ENCODE measurements at regions not wholly inside any gene's neighbourhood (a gene's known extent, or its start where the extent isn't known, plus 50 kb on each side); places are given as distances from the start of the nearest gene placed in this dataset.
"Not testable (repeated sequence)": the region's sequence is repeated elsewhere in the genome, so short reads cannot be mapped to it uniquely, and the experiment has no call there.

DNA sequence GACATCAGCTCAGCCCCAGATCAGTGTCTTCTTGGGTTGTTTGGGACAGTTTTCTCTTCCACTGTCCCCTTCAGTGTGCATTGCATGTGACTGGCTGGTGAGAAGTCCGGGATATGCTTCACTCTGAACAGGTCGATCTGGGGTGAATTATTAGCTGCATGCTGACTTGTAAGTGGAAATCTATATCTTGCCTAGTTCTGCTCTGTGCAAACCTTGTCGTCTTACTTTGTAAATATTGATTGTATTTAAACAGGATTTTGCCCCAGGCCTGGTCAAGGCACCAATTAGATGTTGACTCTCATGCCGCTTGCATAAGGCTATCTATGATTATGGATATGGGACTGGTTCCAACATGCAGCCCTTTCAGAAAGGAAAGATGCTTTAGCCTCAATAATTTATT is 669.7 kb downstream of the TYW1 start:
- DNase-seq (ENCODE audit: low read depth in 2 of 3, low spot score in 2 of 3) = not testable (repeated sequence)

DNA sequence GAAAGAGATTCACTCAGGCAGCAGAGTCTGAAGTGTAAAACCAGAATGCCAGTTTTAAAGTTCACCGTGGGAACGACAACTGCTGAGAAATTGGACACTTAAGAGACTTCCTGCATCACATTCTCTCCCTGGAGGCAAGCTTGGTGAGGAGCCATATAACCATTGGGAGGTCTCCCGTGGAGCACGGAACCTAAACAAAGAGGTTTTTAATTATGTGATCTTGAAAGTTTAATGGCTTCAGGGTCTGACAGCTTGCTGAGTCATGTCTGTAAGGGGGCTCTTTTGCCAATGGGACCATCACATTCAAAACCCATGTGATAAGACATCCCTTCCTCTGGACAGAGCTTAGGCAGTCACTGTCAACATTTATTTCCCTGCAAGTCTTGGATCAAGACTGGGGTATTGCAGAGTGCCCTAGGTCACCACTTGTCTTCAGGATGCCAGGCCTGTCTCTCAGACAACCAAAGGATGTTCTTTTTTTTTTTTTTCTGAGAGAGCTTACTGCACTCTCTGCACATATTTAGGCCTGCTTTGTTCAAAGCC is 674.4 kb downstream of the TYW1 start:
- no peak for DNase-seq (ENCODE audit: low read depth in 2 of 3, low spot score in 2 of 3)

DNA sequence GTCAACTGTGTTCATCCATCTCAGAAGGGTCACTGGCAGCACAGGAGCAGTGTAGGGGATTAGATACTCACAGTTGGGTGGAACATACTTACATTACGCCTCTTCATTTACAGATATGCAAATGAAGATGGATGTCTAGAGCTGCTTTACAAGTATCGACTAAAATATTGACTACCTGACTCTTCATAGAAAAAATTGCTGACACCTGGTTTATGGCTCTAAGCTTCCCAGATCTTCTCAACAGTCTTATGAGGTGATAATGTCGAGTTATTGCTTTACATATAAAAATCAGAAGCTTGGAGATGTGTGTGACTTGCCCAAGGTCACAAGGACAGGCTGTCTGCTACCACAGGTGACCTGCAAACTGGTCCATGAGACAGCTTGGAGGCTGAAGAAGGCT is 677.2 kb downstream of the TYW1 start:
- no peak for DNase-seq (ENCODE audit: low read depth in 2 of 3, low spot score in 2 of 3)

DNA sequence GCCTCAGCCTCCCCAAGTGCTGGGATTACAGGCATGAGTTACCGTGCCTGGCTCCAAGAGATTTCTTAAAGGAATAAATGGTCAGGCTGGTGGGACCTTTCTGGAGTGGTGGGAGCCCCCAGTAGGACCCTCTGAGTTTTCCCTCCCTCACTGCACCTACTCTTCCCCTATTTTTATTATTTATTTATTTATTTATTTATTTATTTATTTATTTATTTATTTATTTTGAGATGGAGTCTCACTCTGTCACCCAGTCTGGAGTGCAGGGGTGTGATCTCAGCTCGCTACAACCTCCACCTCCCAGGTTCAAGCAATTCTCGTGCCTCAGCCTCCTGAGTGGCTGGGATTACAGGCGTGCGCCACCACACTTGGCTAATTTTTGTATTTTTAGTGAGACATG is 678.2 kb downstream of the TYW1 start:
- not testable (repeated sequence) for DNase-seq (ENCODE audit: low read depth in 2 of 3, low spot score in 2 of 3)

DNA sequence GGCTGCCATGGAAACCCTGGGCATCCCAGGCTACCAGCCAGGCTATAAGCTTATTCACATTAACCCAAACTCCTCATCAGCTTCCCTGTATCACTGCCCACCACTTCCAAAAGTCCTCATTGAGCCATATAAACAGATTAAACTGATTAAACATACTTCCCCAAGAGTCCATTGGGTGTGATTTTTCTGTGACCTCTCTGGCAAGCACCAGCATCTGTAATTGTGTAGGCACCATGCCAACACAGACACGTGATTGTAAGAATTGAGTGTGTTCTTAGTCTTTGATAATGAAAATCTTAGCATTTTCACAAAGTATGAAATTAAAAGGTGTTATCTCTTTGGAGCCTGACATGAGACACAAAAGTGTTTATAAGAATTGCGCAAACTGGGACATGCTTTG is 679.3 kb downstream of the TYW1 start:
- no peak for DNase-seq (ENCODE audit: low read depth in 2 of 3, low spot score in 2 of 3)

DNA sequence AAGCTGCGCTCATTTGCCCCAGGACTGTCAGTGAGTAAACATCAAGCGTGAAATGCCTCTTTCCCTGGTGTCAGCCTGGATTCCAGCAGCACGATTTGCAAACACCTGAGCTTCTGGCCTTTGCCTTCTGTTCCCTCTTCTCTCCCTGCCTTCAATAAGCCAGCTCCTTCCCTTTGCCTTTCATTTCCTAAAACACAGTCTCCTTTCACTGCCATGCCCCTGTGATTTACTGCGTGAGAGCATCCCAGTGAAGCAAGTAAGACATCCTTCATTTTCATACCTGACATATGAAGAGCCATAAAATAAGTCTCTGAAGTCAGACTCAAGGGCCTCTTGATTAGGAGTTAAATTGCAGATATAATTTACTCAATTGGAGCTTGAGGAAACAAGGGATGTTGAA is 681.8 kb downstream of the TYW1 start:
- no peak for DNase-seq (ENCODE audit: low read depth in 2 of 3, low spot score in 2 of 3)

DNA sequence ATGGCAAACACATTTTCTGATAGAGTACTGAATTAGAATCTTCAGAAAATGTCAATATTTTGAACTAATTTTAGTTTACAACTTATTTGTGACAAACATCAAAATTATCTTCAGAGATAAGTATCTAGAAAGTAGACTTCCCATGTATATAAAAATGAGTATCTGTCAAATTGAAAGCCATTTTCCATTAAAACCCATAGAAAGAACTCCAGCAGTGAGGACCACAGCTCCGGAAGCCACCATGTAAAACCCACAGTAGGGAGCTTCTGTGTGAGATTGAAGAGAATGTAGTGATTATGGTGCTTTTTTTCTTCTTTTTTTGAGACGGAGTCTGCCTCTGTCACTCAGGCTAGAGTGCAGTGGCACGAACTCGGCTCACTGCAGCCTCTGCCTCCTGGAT is 687.0 kb downstream of the TYW1 start:
- DNase-seq (ENCODE audit: low read depth in 2 of 3, low spot score in 2 of 3) = no peak

DNA sequence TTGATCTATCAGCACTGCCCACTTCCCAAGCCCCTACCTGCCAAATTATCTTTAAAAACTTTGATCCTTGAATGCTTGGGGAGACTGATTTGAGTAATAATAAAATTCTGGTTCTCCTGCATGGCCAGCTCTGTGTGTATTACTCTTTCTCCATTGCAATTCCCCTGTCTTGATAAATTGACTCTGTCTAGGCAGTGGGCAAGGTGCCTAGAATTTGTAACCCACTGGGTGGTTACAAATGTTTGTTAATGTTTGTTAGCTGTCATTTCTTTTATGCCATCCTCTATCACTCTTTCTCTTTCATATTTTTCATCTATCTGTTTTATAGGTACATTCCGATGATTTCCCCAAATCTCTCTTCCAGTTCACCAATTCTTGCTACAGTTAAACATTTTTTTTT is 694.1 kb downstream of the TYW1 start:
- DNase-seq (ENCODE audit: low read depth in 2 of 3, low spot score in 2 of 3) = no peak

DNA sequence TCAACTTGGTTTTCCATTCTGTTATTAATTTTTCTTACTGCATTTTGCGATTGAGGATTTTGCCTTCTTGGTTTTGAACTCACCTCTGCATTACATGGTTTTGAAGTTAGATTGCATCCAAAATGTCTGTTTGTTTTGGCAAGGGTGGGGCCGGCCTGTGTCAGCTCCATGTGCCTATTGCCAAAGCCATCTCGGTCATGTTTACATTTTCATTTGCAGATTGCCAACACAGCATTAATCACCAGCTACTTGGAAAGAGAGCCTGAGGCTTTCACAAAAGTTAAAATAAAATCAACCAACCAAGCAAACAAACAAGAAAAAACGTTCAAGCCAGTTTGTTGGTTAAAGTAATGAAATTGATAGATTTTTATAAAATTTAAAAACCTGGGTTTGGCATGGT is 695.8 kb downstream of the TYW1 start:
- DNase-seq (ENCODE audit: low read depth in 2 of 3, low spot score in 2 of 3) = no peak

DNA sequence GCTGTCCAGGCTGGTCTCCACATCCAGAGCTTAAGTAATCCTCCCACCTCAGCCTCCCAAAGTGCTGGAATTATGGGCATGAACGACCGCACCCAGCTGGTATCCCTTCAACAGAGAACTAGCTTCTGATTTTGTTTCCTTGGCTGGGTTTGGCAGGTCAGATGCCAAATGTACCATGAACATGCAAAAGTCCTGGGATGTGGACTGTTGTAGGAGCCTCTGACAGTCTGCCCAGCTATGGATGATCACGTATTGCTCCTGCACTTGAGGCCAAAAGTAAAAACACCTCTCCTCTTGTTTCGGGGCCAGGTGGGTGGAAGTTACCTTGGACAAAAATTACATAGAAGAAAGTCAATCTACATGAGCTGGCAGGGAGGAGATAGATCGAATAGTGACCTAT is 699.5 kb downstream of the TYW1 start:
- DNase-seq (ENCODE audit: low read depth in 2 of 3, low spot score in 2 of 3) = no peak

DNA sequence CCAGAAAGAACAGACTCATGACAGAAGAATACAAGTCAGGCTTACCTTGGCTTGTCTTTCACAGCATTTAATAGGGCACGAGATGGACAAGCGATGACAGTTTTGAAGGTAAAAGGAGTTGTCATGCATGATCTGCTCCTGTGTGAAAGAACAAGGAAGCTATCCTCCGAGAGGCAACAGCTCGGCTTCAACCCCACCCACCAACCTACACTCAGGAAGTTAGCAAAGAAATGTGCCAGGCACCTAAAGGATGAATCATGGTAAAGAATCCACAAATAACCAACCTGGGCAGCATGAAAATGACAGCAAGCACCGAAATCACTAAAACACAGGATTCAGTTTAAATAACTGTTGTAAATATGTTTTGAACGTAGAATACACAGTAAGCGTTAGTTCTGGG is 700.2 kb downstream of the TYW1 start:
- DNase-seq (ENCODE audit: low read depth in 2 of 3, low spot score in 2 of 3) = no peak

DNA sequence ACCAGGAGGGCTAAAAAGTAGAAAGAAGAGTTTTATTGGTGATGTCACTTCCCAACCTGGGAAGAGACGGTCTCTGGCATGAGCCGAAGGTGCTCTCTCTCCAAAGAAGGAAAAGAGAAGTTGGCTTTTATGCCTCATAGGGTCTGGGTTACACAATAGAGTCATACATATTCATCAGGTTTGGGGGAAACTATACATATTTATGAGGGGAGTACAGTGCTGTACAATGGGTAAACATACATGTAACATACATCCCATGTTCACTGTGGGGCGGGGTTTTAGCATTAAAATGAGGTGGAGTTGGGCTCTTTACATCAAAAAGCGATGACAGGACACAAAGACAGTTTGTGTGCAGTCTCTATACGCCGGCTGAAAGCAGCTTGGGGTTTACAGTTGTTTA is 701.7 kb downstream of the TYW1 start:
- DNase-seq (ENCODE audit: low read depth in 2 of 3, low spot score in 2 of 3) = no peak

DNA sequence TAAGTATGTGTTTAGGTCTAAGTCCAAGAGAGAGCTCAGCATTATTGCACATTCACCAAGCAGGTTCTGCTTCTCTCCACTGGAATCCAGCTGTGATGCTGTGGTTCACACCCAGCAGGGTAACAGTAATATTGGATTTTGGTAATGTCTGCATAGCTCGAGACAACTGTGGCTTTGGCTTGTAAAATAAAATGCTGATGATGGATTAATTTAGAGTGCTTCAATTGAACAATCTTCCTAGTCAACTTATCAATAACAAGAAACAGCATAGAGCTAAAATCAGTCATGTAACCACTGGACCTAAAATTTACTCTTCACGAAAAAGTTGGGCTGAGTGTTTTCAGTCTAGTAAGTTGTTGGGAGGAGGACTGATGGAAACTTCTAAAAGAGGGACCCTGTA is 709.2 kb downstream of the TYW1 start:
- no peak for DNase-seq (ENCODE audit: low read depth in 2 of 3, low spot score in 2 of 3)

DNA sequence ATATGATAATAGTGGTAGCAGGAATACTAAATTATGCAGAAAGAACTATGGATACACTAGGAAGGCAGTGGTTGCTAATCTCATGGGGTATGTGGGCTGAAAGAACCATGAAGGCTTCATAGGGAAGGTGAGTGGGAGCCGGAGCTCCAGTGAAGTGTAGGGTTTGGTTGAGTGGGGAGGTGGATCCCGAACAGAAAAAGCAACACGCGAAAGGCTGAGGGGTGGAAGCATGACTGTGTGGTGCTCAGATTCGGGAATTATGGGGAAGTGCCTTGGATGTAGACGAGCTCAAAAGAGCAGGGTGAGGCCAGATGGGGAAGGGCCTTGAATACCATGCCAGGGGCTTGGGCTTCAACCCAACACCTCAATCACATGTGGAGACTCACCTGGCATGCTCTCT is 715.1 kb downstream of the TYW1 start:
- no peak for DNase-seq (ENCODE audit: low read depth in 2 of 3, low spot score in 2 of 3)

DNA sequence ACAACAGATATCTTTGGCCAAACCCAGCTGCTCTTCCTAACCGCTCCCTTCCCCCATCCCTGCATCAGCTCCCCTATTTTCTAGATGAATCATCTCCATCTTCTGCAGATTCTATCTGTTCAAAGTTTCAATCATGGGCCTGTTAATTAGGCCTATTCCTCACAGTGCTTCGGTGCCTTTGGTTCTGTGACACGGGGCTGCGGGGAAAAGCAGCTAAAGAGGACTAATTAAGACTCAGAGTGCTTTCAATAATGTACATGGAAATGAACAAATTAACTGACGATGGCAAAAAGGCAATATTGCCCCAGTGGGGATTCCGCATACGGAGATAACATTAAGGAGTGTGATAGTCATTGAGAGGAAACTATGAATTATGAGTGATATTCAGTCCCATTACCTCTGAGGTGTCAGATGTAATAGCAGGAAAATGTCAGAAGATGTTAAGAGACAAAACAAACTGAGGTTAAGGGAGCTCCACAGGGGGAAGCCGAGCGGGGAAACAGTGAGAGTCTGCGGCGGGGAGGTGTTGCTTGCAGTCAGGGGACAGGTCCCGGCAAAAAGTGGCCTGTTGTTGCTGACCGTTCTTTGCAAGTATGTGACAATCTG is 716.9 kb downstream of the TYW1 start:
- no peak for DNase-seq (ENCODE audit: low read depth in 2 of 3, low spot score in 2 of 3)

DNA sequence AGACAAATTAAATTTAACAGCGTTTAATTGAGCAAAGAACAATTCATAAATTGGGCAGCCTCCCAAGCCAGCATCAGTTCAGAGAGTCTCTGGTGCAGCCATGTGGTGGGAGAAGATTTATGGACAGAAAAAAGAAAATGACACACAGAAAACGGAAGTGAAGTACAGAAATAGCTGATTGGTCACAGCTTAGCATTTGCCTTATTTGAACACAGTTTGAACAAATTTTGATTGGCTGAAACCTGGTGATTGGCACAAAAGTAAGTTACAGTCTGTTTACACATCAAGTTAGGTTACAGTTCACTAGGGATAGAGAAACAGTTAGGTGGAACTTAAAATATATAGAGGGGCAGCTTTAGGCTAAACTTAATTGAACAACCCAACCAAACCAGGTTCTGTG is 720.1 kb downstream of the TYW1 start:
- DNase-seq (ENCODE audit: low read depth in 2 of 3, low spot score in 2 of 3) = no peak

DNA sequence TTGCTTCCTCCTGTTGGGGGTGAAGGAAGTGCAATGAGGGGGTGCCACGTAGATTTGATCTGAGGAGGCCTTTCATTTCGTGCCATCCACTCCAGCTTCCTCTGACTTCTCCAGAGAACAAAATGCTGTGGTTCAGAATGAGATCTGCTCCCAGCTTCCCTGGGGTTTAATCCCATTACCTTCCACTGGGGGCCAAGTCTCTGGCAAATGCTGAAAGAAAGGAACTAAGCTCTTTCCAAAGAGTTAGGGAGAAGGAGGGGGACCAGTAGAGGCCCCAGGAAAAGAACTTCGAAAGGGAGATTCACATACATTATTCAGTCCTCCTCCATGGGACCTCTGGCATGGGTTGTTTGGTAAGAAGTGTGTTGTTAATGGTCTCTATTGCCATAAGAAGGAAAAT is 727.0 kb downstream of the TYW1 start:
- no peak for DNase-seq (ENCODE audit: low read depth in 2 of 3, low spot score in 2 of 3)

DNA sequence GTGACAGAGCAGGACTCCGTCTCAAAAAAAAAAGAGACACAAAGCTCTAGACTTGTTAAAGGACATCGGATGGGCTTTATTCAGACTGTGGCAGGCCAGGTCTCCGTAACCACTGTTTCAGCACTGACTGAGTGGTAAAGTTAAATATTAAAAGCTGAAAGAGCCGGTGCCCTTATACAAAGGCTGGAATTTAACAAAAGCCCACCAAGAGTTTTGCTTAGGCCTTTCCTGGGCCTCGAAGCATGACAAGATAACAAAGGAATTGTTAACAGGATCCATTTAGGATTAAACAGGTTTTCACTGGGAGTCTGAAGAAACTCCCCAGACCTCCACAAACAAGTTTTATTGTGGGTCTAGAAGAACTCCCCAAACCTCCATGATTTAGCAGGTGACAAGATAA is 727.8 kb downstream of the TYW1 start:
- no peak for DNase-seq (ENCODE audit: low read depth in 2 of 3, low spot score in 2 of 3)

DNA sequence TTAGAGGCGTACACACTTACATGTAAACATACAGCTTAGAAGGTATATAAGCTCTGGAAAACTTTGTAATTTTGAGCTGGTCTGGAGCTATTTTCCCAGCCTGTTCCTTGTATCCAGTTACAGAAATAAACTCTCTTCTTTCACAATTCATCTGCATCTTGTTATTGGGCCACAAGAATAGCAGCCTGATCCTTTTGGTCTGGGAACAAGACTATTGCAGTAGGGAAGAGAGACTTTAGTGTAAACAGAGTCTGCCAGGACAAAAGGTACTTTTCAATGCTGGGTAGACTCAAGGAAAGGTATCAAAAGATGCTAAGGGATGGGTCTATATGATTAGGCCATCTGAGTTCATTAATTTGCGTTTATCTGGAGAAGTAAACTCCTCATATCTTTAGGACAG is 728.3 kb downstream of the TYW1 start:
- DNase-seq (ENCODE audit: low read depth in 2 of 3, low spot score in 2 of 3) = no peak

DNA sequence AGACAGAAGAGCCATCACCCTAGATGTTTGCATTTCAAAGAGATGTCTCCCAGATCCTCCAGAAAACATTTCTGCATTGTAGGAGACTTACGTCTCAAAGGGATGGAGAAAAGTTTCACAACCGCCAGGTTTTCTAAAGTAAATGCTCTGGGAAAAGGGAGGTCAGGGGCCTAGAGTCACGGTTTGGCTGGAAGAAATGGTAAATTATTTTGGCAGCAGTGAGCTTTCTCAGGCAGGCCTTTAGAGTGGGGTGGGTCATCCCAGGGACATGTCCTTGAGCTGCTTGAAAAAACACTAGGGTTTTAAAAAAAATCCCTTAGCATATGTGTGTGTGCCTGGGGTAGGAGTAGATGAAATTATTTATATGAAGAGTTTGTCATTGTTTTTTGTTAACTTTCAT is 728.8 kb downstream of the TYW1 start:
- no peak for DNase-seq (ENCODE audit: low read depth in 2 of 3, low spot score in 2 of 3)

DNA sequence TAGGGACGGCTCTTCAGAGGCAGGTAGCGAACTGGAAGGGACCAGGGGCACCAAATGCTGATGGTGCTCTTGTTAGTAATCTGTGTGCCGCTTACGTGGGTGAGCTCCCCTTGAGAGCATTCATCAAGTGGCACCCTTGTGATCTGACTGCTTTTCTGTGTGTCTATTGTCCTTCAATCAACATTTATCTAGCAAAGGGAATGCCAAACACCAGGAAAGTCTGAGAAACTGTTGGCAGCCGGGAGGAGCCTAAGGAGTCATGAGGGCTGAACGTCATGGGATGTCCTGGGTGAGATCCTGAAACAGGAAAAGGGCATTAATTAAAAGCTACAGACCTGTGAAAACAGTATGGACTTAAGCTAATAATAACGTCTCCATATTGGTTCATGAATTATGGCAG is 733.1 kb downstream of the TYW1 start:
- no peak for DNase-seq (ENCODE audit: low read depth in 2 of 3, low spot score in 2 of 3)

DNA sequence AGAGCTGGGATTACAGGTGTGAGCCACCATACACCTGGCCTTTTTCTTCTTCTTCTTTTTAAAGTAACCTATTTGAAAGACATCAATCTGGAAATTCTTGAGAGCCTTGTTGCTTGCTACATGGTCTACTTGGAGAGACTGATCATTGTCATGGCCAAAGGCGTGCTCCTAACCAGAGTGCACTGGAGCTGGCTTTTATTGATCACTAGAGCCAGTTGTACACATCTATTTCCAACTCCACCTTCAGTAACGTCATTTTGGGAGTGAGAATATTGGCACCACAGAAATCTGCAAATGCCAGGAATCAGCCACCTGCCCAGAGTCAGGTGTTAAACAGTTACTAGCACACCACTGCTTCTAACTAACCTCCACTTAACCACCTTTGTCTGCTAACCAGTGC is 735.1 kb downstream of the TYW1 start:
- no peak for DNase-seq (ENCODE audit: low read depth in 2 of 3, low spot score in 2 of 3)

DNA sequence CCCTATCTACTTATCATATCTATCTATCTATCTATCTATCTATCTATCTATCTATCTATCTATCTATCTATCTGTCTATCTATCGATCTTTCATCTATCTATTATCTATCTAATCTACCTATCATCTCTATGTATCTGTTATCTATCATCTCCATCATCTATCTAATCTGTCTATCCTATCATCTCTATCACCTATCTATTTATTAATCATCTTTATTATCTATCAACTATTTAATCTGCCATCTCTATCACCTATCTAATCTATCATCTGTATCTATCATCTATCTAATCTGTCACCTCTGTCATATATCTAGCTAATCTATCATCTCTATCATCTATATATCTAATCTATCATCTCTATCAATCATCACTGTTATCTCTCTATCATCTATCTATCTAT is 736.3 kb downstream of the TYW1 start:
- DNase-seq (ENCODE audit: low read depth in 2 of 3, low spot score in 2 of 3) = no peak

DNA sequence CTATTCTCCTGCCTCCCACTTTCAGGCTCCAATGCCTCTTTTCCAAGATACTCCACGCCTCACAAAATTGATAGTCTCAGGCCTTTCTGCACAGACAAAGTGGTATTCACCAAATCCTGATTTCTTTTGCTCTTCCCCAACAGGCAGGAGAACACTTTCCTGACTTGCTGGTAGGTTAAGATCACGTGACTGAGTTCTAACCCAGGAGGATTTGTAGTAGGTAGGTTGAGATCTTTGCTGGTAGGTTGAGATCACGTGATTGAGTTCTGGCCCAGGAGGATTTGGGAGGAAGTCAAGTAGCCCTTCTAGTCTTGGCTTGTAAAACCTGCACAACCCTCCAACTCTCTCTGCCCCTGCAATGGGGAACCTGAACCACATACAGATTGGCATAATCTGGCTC is 741.5 kb downstream of the TYW1 start:
- DNase-seq (ENCODE audit: low read depth in 2 of 3, low spot score in 2 of 3) = no peak

All from activated CD8-positive, alpha-beta memory T cell treated with anti-CD3 and anti-CD28 coated beads for 48 hours (primary cell).